HCT116 (cell line): ENCODE measurements at regions not wholly inside any gene's neighbourhood (a gene's known extent, or its start where the extent isn't known, plus 50 kb on each side); places are given as distances from the start of the nearest gene placed in this dataset.

Source experiments
- ATAC-seq: fragments of 200-7000 bp; cut with Tn5 transposase; 2 replicates; pipeline ENCODE4 v1.9.1; 2020; ENCODE audit warnings: mild to moderate bottlenecking, moderate library complexity
- BruUV-seq: library from RNA; stranded (reverse); fragments of 400-500 nt; replicated peaks from 2 replicates; lab custom pipeline; 2021; lab: Mats Ljungman, UMichigan
- CTCF ChIA-PET: fragments of 300-600 bp; sonication (Branson Sonifier 250); formaldehyde crosslinking; loops from one replicate; lab custom pipeline; 2021; ENCODE audit warnings: antibody characterized with exemption; lab: Charles Lee
- POLR2A ChIA-PET: fragments of 300-600, 350-600 bp; sonication (Branson Sonifier 250); formaldehyde crosslinking; loops from one replicate; lab custom pipeline; 2021; ENCODE audit warnings: antibody characterized with exemption; lab: Charles Lee
- RAD21 ChIA-PET, 2 experiments: fragments of 300-600 bp; sonication (Branson Sonifier 250); formaldehyde crosslinking; loops; one replicate each; lab custom pipeline; 2023; ENCODE audit warnings: low total read pairs in 2 of 2; ENCODE audit not compliant: uncharacterized antibody in 2 of 2, unreplicated experiment in 2 of 2, low non-redundant PET in 1 of 2; lab: Charles Lee
- DNase-seq: peaks from one replicate; pipeline ENCODE4 v3.0.0-alpha.2; 2010; ENCODE audit warnings: low read depth, low spot score
- H2AFZ ChIP-seq: fragments of 200-600 bp; shearing (Covaris generic), sonication (generic); 2 replicates; pipeline ENCODE4 v1.6.1; 2017; ENCODE audit warnings: low read depth, mixed run types, mixed read lengths, antibody characterized with exemption, low read length; ENCODE audit not compliant: poor library complexity, severe bottlenecking
- H3K27ac ChIP-seq: 2 replicates; pipeline ENCODE4 v1.5.1; 2012; ENCODE audit warnings: low read depth, low read length
- H3K27me3 ChIP-seq: fragments of 200-600 bp; sonication (generic); 2 replicates; pipeline ENCODE4 v1.6.1; 2016; ENCODE audit warnings: mixed run types, low read length, mixed read lengths; ENCODE audit not compliant: insufficient read depth
- H3K36me3 ChIP-seq, 2 experiments: fragments of 200-500 bp in 1 of 2; fragments of 200-600 bp in 1 of 2; sonication (Bioruptor generic) in 1 of 2; sonication (generic) in 1 of 2; 2 replicates each; pipeline versions ENCODE4 v1.5.1 to v1.6.1; 2014 to 2016; ENCODE audit warnings: low read length in 2 of 2, inconsistent platforms in 1 of 2, mixed read lengths in 1 of 2, mixed run types in 1 of 2; ENCODE audit not compliant: insufficient read depth in 2 of 2, control insufficient read depth in 1 of 2
- H3K4me1 ChIP-seq, 2 experiments: fragments of 200-600 bp in 1 of 2; sonication (generic) in 1 of 2; 2 replicates each; pipeline versions ENCODE4 v1.5.1 to v1.6.1; 2012 to 2017; ENCODE audit warnings: low read length in 2 of 2, inconsistent platforms in 1 of 2, mild to moderate bottlenecking in 1 of 2, mixed read lengths in 1 of 2, mixed run types in 1 of 2, moderate library complexity in 1 of 2; ENCODE audit not compliant: insufficient read depth in 2 of 2, control insufficient read depth in 1 of 2
- H3K4me2 ChIP-seq: fragments of 200-600 bp; sonication (generic); 2 replicates; pipeline ENCODE4 v1.6.1; 2017; ENCODE audit warnings: mixed run types, low read length, mixed read lengths
- H3K4me3 ChIP-seq, 2 experiments: fragments of 200-600 bp in 1 of 2; sonication (generic) in 1 of 2; replicated peaks in 1 of 2; 2 replicates each; pipeline ENCODE4 v1.5.1; 2011 to 2016; ENCODE audit warnings: low read length in 2 of 2, control low read depth in 1 of 2, low read depth in 1 of 2, mild to moderate bottlenecking in 1 of 2, mixed read lengths in 1 of 2, mixed run types in 1 of 2
- H3K79me2 ChIP-seq: fragments of 200-600 bp; sonication (generic); 2 replicates; pipeline ENCODE4 v1.6.1; 2017; ENCODE audit warnings: mild to moderate bottlenecking, mixed run types, low read length, moderate library complexity, mixed read lengths; ENCODE audit not compliant: insufficient read depth
- H3K9ac ChIP-seq: fragments of 200-600 bp; sonication (generic); 2 replicates; pipeline ENCODE4 v1.6.1; 2016; ENCODE audit warnings: low read length, mixed read lengths
- H3K9me2 ChIP-seq: fragments of 200-600 bp; sonication (generic), shearing (Covaris generic); 2 replicates; pipeline ENCODE4 v1.6.1; 2017; ENCODE audit warnings: mixed run types, mild to moderate bottlenecking, moderate library complexity; ENCODE audit not compliant: insufficient read depth
- H3K9me3 ChIP-seq, 2 experiments: fragments of 200-500 bp in 1 of 2; fragments of 200-600 bp in 1 of 2; sonication (Bioruptor generic) in 1 of 2; sonication (generic) in 1 of 2; 2 replicates each; pipeline ENCODE4 v1.6.1; 2014 to 2017; ENCODE audit warnings: low read length in 2 of 2, mixed read lengths in 2 of 2, inconsistent platforms in 1 of 2, low read depth in 1 of 2, mild to moderate bottlenecking in 1 of 2, mixed run types in 1 of 2, moderate library complexity in 1 of 2; ENCODE audit not compliant: control insufficient read depth in 1 of 2, insufficient read depth in 1 of 2
- H4K20me1 ChIP-seq: fragments of 200-600 bp; sonication (generic), shearing (Covaris generic); 2 replicates; pipeline ENCODE4 v1.6.1; 2017; ENCODE audit warnings: mixed run types, mild to moderate bottlenecking, moderate library complexity; ENCODE audit not compliant: insufficient read depth
- CBX3 ChIP-seq: IDR thresholded peaks from 2 replicates; pipeline ENCODE4 v1.6.1; 2012; ENCODE audit warnings: low read depth
- EGR1 ChIP-seq: IDR thresholded peaks from 2 replicates; pipeline ENCODE4 v1.6.1; 2012; ENCODE audit warnings: low read depth
- ELF1 ChIP-seq: IDR thresholded peaks from 2 replicates; pipeline ENCODE4 v1.6.1; 2012; ENCODE audit warnings: low read depth, borderline replicate concordance
- EZH2 ChIP-seq: fragments of 200-600 bp; sonication (generic); IDR thresholded peaks from 2 replicates; pipeline ENCODE4 v1.6.1; 2017; ENCODE audit warnings: antibody characterized with exemption, mixed run types
- EZH2phosphoT487 ChIP-seq: fragments of 200-600 bp; IDR thresholded peaks from 2 replicates; pipeline ENCODE4 v1.6.1; 2018; ENCODE audit warnings: antibody characterized with exemption, borderline replicate concordance
- FOSL1 ChIP-seq: IDR thresholded peaks from 2 replicates; pipeline ENCODE4 v1.6.1; 2012; ENCODE audit warnings: low read depth
- JUND ChIP-seq: IDR thresholded peaks from 2 replicates; pipeline ENCODE4 v1.6.1; 2012
- POLR2A ChIP-seq: IDR thresholded peaks from 2 replicates; pipeline ENCODE4 v1.7.0; 2011; ENCODE audit warnings: borderline replicate concordance; ENCODE audit not compliant: insufficient read depth, insufficient read length; ENCODE audit errors: extremely low read depth
- SRF ChIP-seq: IDR thresholded peaks from 2 replicates; pipeline ENCODE4 v1.6.1; 2012; ENCODE audit warnings: low read depth
- ZFX ChIP-seq: fragments of 450-650 bp; IDR thresholded peaks from 2 replicates; pipeline ENCODE4 v1.6.1; 2017
- intact Hi-C: fragments of 100-400 bp; cut with micrococcal nuclease; formaldehyde crosslinking; loops from 2 replicates; pipeline ENCODE4 v1.10.0; 2022
- TF ChIP-seq, protein P1 (sequence below): IDR thresholded peaks from 2 replicates; pipeline ENCODE4 v1.6.1; 2011; ENCODE audit warnings: mild to moderate bottlenecking, low read length, moderate library complexity; ENCODE audit not compliant: insufficient replicate concordance; ENCODE audit errors: extremely low read depth
- TF ChIP-seq, protein P2 (sequence below): IDR thresholded peaks from 2 replicates; pipeline ENCODE4 v1.6.1; 2012

- Histone ChIP-seq H3K27me3 (no peaks in the 10 kb centered on the region), H3K4me1 (no peaks in the 10 kb centered on the region), H3K9me2 (no peaks in the 10 kb centered on the region), H2AFZ (no peak overlapping the region), H3K36me3 (no peaks in the 10 kb centered on the region), H3K79me2 (no peaks in the 10 kb centered on the region), H3K4me2 (no peak overlapping the region), H3K27ac (no peak overlapping the region), H4K20me1 (no peaks in the 10 kb centered on the region), H3K9ac (no peak overlapping the region), H3K4me3 (no peak overlapping the region), H3K9me3 (no peaks in the 10 kb centered on the region)
- ChIA-PET CTCF (no interaction called here), RAD21 (no interaction called here), POLR2A (no interaction called here)
- TF ChIP-seq, protein P1, sequence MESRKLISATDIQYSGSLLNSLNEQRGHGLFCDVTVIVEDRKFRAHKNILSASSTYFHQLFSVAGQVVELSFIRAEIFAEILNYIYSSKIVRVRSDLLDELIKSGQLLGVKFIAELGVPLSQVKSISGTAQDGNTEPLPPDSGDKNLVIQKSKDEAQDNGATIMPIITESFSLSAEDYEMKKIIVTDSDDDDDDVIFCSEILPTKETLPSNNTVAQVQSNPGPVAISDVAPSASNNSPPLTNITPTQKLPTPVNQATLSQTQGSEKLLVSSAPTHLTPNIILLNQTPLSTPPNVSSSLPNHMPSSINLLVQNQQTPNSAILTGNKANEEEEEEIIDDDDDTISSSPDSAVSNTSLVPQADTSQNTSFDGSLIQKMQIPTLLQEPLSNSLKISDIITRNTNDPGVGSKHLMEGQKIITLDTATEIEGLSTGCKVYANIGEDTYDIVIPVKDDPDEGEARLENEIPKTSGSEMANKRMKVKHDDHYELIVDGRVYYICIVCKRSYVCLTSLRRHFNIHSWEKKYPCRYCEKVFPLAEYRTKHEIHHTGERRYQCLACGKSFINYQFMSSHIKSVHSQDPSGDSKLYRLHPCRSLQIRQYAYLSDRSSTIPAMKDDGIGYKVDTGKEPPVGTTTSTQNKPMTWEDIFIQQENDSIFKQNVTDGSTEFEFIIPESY = no peak
- no peak for TF ChIP-seq ELF1
- TF ChIP-seq, protein P2, sequence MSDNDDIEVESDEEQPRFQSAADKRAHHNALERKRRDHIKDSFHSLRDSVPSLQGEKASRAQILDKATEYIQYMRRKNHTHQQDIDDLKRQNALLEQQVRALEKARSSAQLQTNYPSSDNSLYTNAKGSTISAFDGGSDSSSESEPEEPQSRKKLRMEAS = no peak
- no peak for TF ChIP-seq SRF
- no peak for ATAC-seq
- BruUV-seq = no TSS peak
- intact Hi-C loops = no loop called here
- DNase-seq = no peak
Observed at GRCh38 chr13:68359105-68359504, 1129.0 kb upstream of the PCDH9 start.

DNA sequence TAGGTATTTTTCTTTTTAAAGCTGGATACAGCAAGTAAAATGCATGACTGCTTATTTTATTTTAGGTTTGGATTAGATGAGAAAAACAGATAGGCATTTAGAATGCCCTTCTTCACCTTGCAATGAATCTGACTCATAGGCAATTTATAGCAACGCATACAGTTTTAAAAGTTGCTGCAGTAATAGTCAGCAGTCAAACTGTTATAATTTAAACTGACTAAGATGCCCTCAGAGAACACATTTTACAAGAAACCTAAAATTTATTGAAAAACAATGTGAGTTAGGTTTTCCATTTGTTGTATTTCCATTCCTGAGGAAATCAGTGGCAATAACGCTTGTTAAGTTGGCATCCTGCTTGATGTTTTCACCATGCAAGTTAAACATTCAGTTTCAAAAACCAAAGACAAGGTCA lies 1128.2 kb upstream of the PCDH9 start:
- no peaks in the 10 kb centered on the region for H4K20me1 ChIP-seq
- no peak for ATAC-seq
- no peaks in the 10 kb centered on the region for H3K4me1 ChIP-seq
- DNase-seq = no peak
- intact Hi-C loops = no loop called here
- no peaks in the 10 kb centered on the region for H3K36me3 ChIP-seq
- no peak overlapping the region for H2AFZ ChIP-seq
- H3K4me2 ChIP-seq = no peak overlapping the region
- no peaks in the 10 kb centered on the region for H3K79me2 ChIP-seq
- POLR2A ChIA-PET = no interaction called here
- BruUV-seq = no TSS peak
- no peak overlapping the region for H3K9ac ChIP-seq
- CTCF ChIA-PET = no interaction called here
- RAD21 ChIA-PET = no interaction called here
- no peak overlapping the region for H3K4me3 ChIP-seq
- H3K9me3 ChIP-seq = no peaks in the 10 kb centered on the region
- no peak overlapping the region for H3K27ac ChIP-seq
- H3K27me3 ChIP-seq = no peaks in the 10 kb centered on the region
- no peak for TF ChIP-seq ZFX
- no peak for TF ChIP-seq FOSL1
- no peak for TF ChIP-seq SRF
- no peak for TF ChIP-seq EZH2phosphoT487
- no peak for TF ChIP-seq EGR1
- TF ChIP-seq JUND = no peak
- no peak for TF ChIP-seq POLR2A
- no peak for TF ChIP-seq EZH2
- TF ChIP-seq CBX3 = no peak
- H3K9me2 ChIP-seq = no peaks in the 10 kb centered on the region
